HepG2 (cell line): ENCODE measurements at regions not wholly inside any gene's neighbourhood (a gene's known extent, or its start where the extent isn't known, plus 50 kb on each side); places are given as distances from the start of the nearest gene placed in this dataset.

Source experiments
- ATAC-seq: fragments of 200-7000 bp; cut with Tn5 transposase; 3 replicates; pipeline ENCODE4 v1.9.1; 2020; ENCODE audit warnings: mild to moderate bottlenecking, moderate library complexity
- BruUV-seq: library from RNA; stranded (reverse); fragments of 400-500 nt; replicated peaks from 2 replicates; lab custom pipeline; 2021; lab: Mats Ljungman, UMichigan
- CTCF ChIA-PET: fragments of 300-600 bp; formaldehyde crosslinking; extraction: SDS; loops from one replicate; lab custom pipeline; 2021; ENCODE audit warnings: low total read pairs, inconsistent platforms, low intra/inter-chr PET ratio; lab: Yijun Ruan, JAX
- POLR2A ChIA-PET: fragments of 350-600 bp; sonication (Branson Sonifier 250); formaldehyde crosslinking; loops from one replicate; lab custom pipeline; 2020; ENCODE audit warnings: antibody characterized with exemption, inconsistent platforms; lab: Yijun Ruan, JAX
- DNase-seq: peaks from one replicate; pipeline ENCODE4 v3.0.0-alpha.2; 2015; ENCODE audit warnings: low spot score
- FAIRE-seq: peaks from 3 replicates; lab custom pipeline; 2011; peaks lifted over from hg19 to GRCh38; lab: Jason Lieb, UNC
- H2AFZ ChIP-seq: one replicate; pipeline ENCODE4 v1.6.1; 2011; ENCODE audit warnings: low read length, inconsistent platforms
- H3K27ac ChIP-seq: fragments of 300-600 bp; 3 replicates; pipeline ENCODE4 v1.8.0; 2011; ENCODE audit warnings: mixed run types, mild to moderate bottlenecking, mixed read lengths, low read length, inconsistent platforms; ENCODE audit not compliant: insufficient read depth; ENCODE audit errors: extremely low read length
- H3K27me3 ChIP-seq, 2 experiments: fragments of 200-600 bp in 1 of 2; 2 replicates in 1 of 2; 3 replicates in 1 of 2; pipeline versions ENCODE4 v1.6.0 to v1.8.0; 2011; ENCODE audit warnings: low read length in 2 of 2, mild to moderate bottlenecking in 2 of 2, moderate library complexity in 2 of 2, inconsistent platforms in 1 of 2; ENCODE audit not compliant: insufficient read depth in 2 of 2, control insufficient read depth in 1 of 2
- H3K36me3 ChIP-seq, 2 experiments: fragments of 200-600 bp in 1 of 2; replicated peaks in 1 of 2; 2 replicates in 1 of 2; 3 replicates in 1 of 2; pipeline versions ENCODE4 v1.5.1 to v1.8.0; 2011; ENCODE audit warnings: low read length in 2 of 2, inconsistent platforms in 1 of 2; ENCODE audit not compliant: insufficient read depth in 2 of 2, control insufficient read depth in 1 of 2
- H3K4me1 ChIP-seq: 2 replicates; pipeline ENCODE4 v1.5.1; 2012; ENCODE audit warnings: low read length, inconsistent platforms; ENCODE audit not compliant: insufficient read depth
- H3K4me2 ChIP-seq: 2 replicates; pipeline ENCODE4 v1.6.0; 2011; ENCODE audit warnings: low read depth, low read length, inconsistent platforms
- H3K4me3 ChIP-seq, 3 experiments: fragments of 200-600 bp in 1 of 3; sonication (generic), shearing (Covaris generic) in 1 of 3; replicated peaks in 1 of 3; 2 replicates each; pipeline ENCODE4 v1.5.1; 2011 to 2016; ENCODE audit warnings: low read length in 3 of 3, inconsistent platforms in 2 of 3, low read depth in 2 of 3, mild to moderate bottlenecking in 2 of 3, control low read depth in 1 of 3, mixed read lengths in 1 of 3; ENCODE audit not compliant: insufficient read depth in 1 of 3
- H3K79me2 ChIP-seq: one replicate; pipeline ENCODE4 v1.6.1; 2011; ENCODE audit warnings: low read length, inconsistent platforms; ENCODE audit not compliant: insufficient read depth
- H3K9ac ChIP-seq: 2 replicates; pipeline ENCODE4 v1.6.0; 2011; ENCODE audit warnings: mild to moderate bottlenecking, low read depth, low read length, inconsistent platforms; ENCODE audit not compliant: insufficient read depth
- H3K9me3 ChIP-seq: 2 replicates; pipeline ENCODE4 v1.5.1; 2012; ENCODE audit warnings: mild to moderate bottlenecking, low read length
- H4K20me1 ChIP-seq: 2 replicates; pipeline ENCODE4 v1.6.0; 2011; ENCODE audit warnings: inconsistent platforms, mild to moderate bottlenecking, low read length, moderate library complexity; ENCODE audit not compliant: insufficient read depth
- CBFB ChIP-seq: sonication (generic); formaldehyde crosslinking; IDR thresholded peaks from 2 replicates; pipeline ENCODE4 v1.4.0; 2020; ENCODE audit warnings: missing genetic modification reagents
- GTF3A ChIP-seq: sonication (generic); formaldehyde crosslinking; conservative IDR thresholded peaks from 2 replicates; pipeline ENCODE4 v1.4.0; 2020; ENCODE audit warnings: mild to moderate bottlenecking, missing genetic modification reagents
- HMGA1 ChIP-seq: sonication (generic); formaldehyde crosslinking; conservative IDR thresholded peaks from 2 replicates; pipeline ENCODE4 v1.4.0; 2020; ENCODE audit warnings: missing genetic modification reagents
- HOXA5 ChIP-seq: sonication (generic); formaldehyde crosslinking; IDR thresholded peaks from 2 replicates; pipeline ENCODE4 v1.4.0; 2020; ENCODE audit warnings: missing genetic modification reagents
- MAFF ChIP-seq: IDR thresholded peaks from 2 replicates; pipeline ENCODE4 v1.6.1; 2011; ENCODE audit warnings: low read depth, low read length, improper control_type of control experiment
- MAFK ChIP-seq, 2 experiments: IDR thresholded peaks in 1 of 2; conservative IDR thresholded peaks in 1 of 2; 2 replicates each; pipeline ENCODE4 v1.6.1; 2011; ENCODE audit warnings: improper control_type of control experiment in 2 of 2, low read length in 2 of 2
- ZNF101 ChIP-seq: sonication (generic); formaldehyde crosslinking; IDR thresholded peaks from 2 replicates; pipeline ENCODE4 v1.4.0; 2020; ENCODE audit warnings: mild to moderate bottlenecking, low read depth, missing genetic modification reagents, borderline replicate concordance
- ZNF124 ChIP-seq: sonication (generic); formaldehyde crosslinking; IDR thresholded peaks from 2 replicates; pipeline ENCODE4 v1.4.0; 2020; ENCODE audit warnings: missing genetic modification reagents
- ZNF256 ChIP-seq: sonication (generic); formaldehyde crosslinking; conservative IDR thresholded peaks from 2 replicates; pipeline ENCODE4 v1.4.0; 2020; ENCODE audit warnings: missing genetic modification reagents
- ZNF747 ChIP-seq: sonication (generic); formaldehyde crosslinking; IDR thresholded peaks from 2 replicates; pipeline ENCODE4 v1.8.1; 2023; ENCODE audit warnings: missing genetic modification reagents, mild to moderate bottlenecking, borderline replicate concordance
- WGBS: methylation state at CpG from one replicate; pipeline ENCODE4 v1.1.6; 2017; ENCODE audit warnings: low lambda C conversion rate; 5-methylcytosine and 5-hydroxymethylcytosine counted together
- in situ Hi-C: cut with HindIII; loops from 2 replicates; pipeline ENCODE4 v1.10.0; 2017; ENCODE audit warnings: low pct_unique_long_range_greater_than_20kb; ENCODE audit not compliant: extremely low pct_ligation_motif_present
- intact Hi-C: fragments of 100-400 bp; cut with micrococcal nuclease; formaldehyde crosslinking; loops from one replicate; pipeline ENCODE4 v1.10.0; 2022; ENCODE audit not compliant: unreplicated experiment
- TF ChIP-seq, protein P1 (sequence below): sonication (generic); formaldehyde crosslinking; IDR thresholded peaks from 2 replicates; pipeline ENCODE4 v1.8.1; 2023; ENCODE audit warnings: mild to moderate bottlenecking, missing genetic modification reagents
- TF ChIP-seq, protein P2 (sequence below): IDR thresholded peaks from 2 replicates; pipeline ENCODE4 v1.6.1; 2016; ENCODE audit warnings: low read depth, control low read depth
- TF ChIP-seq, protein P3 (sequence below): sonication (generic); formaldehyde crosslinking; conservative IDR thresholded peaks from 2 replicates; pipeline ENCODE4 v1.4.0; 2020; ENCODE audit warnings: missing genetic modification reagents
- TF ChIP-seq, protein P4 (sequence below): sonication (generic); formaldehyde crosslinking; IDR thresholded peaks from 2 replicates; pipeline ENCODE4 v1.4.0; 2020; ENCODE audit warnings: mild to moderate bottlenecking, missing genetic modification reagents
- TF ChIP-seq, protein P5 (sequence below): sonication (generic); formaldehyde crosslinking; IDR thresholded peaks from 2 replicates; pipeline ENCODE4 v1.4.0; 2020; ENCODE audit warnings: missing genetic modification reagents

DNA sequence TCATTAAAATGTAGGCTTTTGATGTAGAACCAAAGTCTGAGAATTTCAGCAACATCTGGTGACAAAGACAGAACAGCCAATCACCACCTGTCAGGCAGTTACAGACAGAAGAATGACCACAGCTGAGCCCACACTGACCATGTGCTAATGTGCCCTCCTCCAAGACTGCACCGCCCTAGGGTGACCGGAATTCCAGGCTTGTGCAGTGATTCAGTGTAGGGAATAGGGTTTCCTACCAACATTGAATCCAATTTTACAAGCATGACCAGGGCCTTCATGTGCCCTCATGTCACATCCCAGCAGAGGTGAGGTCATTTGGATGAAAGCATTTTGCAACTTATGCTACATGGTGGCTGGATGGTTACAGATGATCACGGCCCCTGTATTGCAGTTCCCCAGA lies 412.5 kb downstream of the SOX2 start (continued):
- TF ChIP-seq, protein P1, sequence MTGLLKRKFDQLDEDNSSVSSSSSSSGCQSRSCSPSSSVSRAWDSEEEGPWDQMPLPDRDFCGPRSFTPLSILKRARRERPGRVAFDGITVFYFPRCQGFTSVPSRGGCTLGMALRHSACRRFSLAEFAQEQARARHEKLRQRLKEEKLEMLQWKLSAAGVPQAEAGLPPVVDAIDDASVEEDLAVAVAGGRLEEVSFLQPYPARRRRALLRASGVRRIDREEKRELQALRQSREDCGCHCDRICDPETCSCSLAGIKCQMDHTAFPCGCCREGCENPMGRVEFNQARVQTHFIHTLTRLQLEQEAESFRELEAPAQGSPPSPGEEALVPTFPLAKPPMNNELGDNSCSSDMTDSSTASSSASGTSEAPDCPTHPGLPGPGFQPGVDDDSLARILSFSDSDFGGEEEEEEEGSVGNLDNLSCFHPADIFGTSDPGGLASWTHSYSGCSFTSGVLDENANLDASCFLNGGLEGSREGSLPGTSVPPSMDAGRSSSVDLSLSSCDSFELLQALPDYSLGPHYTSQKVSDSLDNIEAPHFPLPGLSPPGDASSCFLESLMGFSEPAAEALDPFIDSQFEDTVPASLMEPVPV (CRISPR knock-in tag): no peak
- TF ChIP-seq, protein P2, sequence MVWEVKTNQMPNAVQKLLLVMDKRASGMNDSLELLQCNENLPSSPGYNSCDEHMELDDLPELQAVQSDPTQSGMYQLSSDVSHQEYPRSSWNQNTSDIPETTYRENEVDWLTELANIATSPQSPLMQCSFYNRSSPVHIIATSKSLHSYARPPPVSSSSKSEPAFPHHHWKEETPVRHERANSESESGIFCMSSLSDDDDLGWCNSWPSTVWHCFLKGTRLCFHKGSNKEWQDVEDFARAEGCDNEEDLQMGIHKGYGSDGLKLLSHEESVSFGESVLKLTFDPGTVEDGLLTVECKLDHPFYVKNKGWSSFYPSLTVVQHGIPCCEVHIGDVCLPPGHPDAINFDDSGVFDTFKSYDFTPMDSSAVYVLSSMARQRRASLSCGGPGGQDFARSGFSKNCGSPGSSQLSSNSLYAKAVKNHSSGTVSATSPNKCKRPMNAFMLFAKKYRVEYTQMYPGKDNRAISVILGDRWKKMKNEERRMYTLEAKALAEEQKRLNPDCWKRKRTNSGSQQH: no peak
- no peak for TF ChIP-seq ZNF256 (CRISPR knock-in tag)

DNA sequence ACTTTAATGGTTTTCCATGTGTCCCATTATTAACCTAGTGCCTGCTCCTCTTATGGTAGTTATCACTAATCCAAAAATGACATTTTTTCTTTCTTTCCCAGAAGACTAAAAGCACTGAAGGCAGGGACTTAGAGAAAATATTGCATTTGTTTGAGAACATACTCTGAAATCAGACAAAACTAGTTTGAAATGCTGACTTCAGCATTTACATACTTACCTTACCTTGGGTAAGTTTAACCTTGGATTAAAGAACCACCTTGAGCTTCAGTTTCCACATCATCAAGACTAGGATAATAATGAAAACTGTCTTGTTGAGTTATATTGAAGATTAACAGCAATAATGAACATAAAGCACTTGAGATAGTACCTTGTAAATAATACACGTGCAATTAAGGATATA lies 413.0 kb downstream of the SOX2 start:
- POLR2A ChIA-PET: no interaction called here

More for the DNA sequence above, 413.0 kb downstream of the SOX2 start:
- no peak for ATAC-seq
- Histone ChIP-seq H3K4me3 (no peak overlapping the region), H3K4me1 (no peaks in the 10 kb centered on the region), H3K9ac (no peak overlapping the region), H3K27me3 (0 out of 5 replicates have a peak, but pooled peaks cover 0 to 2% of the 10 kb centered on the region in 2 experiments), H2AFZ (no peak overlapping the region), H3K4me2 (no peak overlapping the region), H3K79me2 (no peaks in the 10 kb centered on the region), H3K36me3 (no peaks in the 10 kb centered on the region), H3K9me3 (no peaks in the 10 kb centered on the region), H3K27ac (no peak overlapping the region), H4K20me1 (no peaks in the 10 kb centered on the region)
- DNase-seq: no peak
- WGBS: 27% methylated on average over 1 of the region's 1 CpG
- CTCF ChIA-PET: no interaction called here
- no TSS peak for BruUV-seq
- no peak for FAIRE-seq
- TF ChIP-seq, protein P3, sequence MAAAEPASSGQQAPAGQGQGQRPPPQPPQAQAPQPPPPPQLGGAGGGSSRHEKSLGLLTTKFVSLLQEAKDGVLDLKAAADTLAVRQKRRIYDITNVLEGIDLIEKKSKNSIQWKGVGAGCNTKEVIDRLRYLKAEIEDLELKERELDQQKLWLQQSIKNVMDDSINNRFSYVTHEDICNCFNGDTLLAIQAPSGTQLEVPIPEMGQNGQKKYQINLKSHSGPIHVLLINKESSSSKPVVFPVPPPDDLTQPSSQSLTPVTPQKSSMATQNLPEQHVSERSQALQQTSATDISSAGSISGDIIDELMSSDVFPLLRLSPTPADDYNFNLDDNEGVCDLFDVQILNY (CRISPR knock-in tag): no peak
- TF ChIP-seq, protein P4, sequence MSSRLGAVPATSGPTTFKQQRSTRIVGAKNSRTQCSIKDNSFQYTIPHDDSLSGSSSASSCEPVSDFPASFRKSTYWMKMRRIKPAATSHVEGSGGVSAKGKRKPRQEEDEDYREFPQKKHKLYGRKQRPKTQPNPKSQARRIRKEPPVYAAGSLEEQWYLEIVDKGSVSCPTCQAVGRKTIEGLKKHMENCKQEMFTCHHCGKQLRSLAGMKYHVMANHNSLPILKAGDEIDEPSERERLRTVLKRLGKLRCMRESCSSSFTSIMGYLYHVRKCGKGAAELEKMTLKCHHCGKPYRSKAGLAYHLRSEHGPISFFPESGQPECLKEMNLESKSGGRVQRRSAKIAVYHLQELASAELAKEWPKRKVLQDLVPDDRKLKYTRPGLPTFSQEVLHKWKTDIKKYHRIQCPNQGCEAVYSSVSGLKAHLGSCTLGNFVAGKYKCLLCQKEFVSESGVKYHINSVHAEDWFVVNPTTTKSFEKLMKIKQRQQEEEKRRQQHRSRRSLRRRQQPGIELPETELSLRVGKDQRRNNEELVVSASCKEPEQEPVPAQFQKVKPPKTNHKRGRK (CRISPR knock-in tag): no peak
- TF ChIP-seq, protein P5, sequence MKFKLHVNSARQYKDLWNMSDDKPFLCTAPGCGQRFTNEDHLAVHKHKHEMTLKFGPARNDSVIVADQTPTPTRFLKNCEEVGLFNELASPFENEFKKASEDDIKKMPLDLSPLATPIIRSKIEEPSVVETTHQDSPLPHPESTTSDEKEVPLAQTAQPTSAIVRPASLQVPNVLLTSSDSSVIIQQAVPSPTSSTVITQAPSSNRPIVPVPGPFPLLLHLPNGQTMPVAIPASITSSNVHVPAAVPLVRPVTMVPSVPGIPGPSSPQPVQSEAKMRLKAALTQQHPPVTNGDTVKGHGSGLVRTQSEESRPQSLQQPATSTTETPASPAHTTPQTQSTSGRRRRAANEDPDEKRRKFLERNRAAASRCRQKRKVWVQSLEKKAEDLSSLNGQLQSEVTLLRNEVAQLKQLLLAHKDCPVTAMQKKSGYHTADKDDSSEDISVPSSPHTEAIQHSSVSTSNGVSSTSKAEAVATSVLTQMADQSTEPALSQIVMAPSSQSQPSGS: no peak
- TF ChIP-seq ZNF747 (CRISPR knock-in tag): no peak
- peak; percentile 86 to 96 for TF ChIP-seq MAFK (conservative IDR thresholded peaks at IDR 0.05 in 1 of 2, IDR thresholded peaks at IDR 0.05 in 1 of 2; ENCODE audit: low read length in 2 of 2)
- no peak for TF ChIP-seq GTF3A (CRISPR knock-in tag)
- no peak for TF ChIP-seq ZNF101 (CRISPR knock-in tag)
- TF ChIP-seq HMGA1 (CRISPR knock-in tag): no peak
- no peak for TF ChIP-seq HOXA5
- TF ChIP-seq ZNF124 (CRISPR knock-in tag): no peak
- no peak for TF ChIP-seq CBFB
- TF ChIP-seq MAFF: peak; percentile 93
- in situ Hi-C loops (no loop called here), intact Hi-C loops (no loop called here)
